A673 (cell line): ENCODE measurements at regions not wholly inside any gene's neighbourhood (a gene's known extent, or its start where the extent isn't known, plus 50 kb on each side); places are given as distances from the start of the nearest gene placed in this dataset.

Experiments used
- EZH2 ChIP-seq: fragments of 200-600 bp; sonication (generic); IDR thresholded peaks from 2 replicates; pipeline ENCODE4 v1.6.1; 2017; ENCODE audit warnings: borderline replicate concordance, low read depth, mild to moderate bottlenecking, mixed read lengths, antibody characterized with exemption, low read length; ENCODE audit not compliant: poor library complexity, severe bottlenecking
- TF ChIP-seq, protein P1 (sequence below): fragments of 300-800, 200-600 bp; sonication (generic); conservative IDR thresholded peaks from 2 replicates; pipeline ENCODE4 v1.5.1; 2017; ENCODE audit warnings: low read depth, mild to moderate bottlenecking, antibody characterized with exemption, low read length, moderate library complexity, mixed read lengths

DNA sequence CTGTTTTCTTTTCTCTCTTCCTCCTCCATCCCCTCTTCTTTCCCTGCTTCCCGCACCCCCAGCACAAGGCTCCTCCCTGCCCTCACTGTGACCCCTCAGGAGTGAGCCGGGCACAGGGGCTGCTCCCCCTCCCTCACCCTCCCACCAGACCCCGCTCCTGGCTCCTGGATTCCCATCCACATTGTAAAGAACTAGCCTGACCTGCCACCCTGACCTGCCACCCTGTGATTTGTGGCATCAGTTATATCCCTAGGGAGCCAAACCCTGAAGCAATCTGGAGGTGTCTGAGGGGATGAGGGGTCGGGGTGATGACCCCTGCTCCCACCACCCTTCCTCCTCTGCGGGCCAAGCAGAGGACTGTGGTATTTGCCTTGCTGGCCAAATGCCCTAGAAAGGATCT, 98.0 kb upstream of the LHX1 start:
- TF ChIP-seq, protein P1, sequence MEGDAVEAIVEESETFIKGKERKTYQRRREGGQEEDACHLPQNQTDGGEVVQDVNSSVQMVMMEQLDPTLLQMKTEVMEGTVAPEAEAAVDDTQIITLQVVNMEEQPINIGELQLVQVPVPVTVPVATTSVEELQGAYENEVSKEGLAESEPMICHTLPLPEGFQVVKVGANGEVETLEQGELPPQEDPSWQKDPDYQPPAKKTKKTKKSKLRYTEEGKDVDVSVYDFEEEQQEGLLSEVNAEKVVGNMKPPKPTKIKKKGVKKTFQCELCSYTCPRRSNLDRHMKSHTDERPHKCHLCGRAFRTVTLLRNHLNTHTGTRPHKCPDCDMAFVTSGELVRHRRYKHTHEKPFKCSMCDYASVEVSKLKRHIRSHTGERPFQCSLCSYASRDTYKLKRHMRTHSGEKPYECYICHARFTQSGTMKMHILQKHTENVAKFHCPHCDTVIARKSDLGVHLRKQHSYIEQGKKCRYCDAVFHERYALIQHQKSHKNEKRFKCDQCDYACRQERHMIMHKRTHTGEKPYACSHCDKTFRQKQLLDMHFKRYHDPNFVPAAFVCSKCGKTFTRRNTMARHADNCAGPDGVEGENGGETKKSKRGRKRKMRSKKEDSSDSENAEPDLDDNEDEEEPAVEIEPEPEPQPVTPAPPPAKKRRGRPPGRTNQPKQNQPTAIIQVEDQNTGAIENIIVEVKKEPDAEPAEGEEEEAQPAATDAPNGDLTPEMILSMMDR, result no peak
- no peak for TF ChIP-seq EZH2
